ENCODE measurements at regions not wholly inside any gene's neighbourhood (a gene's known extent, or its start where the extent isn't known, plus 50 kb on each side); places are given as distances from the start of the nearest gene placed in this dataset.

- Mint-ChIP-seq H3K9me3 (peaks cover 0 to 2% of the 10 kb centered on the region in 2 donors), H3K27me3 (no peaks in the 10 kb centered on the region), H3K4me3 (no peak overlapping the region), H3K4me1 (ENCODE audit: low read depth in 2 of 2) (no peaks in the 10 kb centered on the region), H3K27ac (no peak overlapping the region), H3K36me3 (ENCODE audit: insufficient read depth) (no peaks in the 10 kb centered on the region)
- DNase-seq (no peak), ATAC-seq (replicated peaks) (no peak)
Observed at GRCh38 chr6:85396159-85396808, 53.6 kb upstream of the NT5E start.

GRCh38 chr6:85395746-85396145 is 54.1 kb upstream of the NT5E start:
- H3K36me3 Mint-ChIP-seq (ENCODE audit: insufficient read depth), result no peaks in the 10 kb centered on the region
- DNase-seq (no peak), ATAC-seq (replicated peaks) (no peak)
- H3K4me1 Mint-ChIP-seq (ENCODE audit: low read depth in 2 of 2), result no peaks in the 10 kb centered on the region
- H3K27ac Mint-ChIP-seq, result no peak overlapping the region
- H3K9me3 Mint-ChIP-seq, result peaks cover 0 to 2% of the 10 kb centered on the region in 2 donors
- H3K4me3 Mint-ChIP-seq, result no peak overlapping the region
- H3K27me3 Mint-ChIP-seq, result peaks cover 0 to 3% of the 10 kb centered on the region in 2 donors

GRCh38 chr6:85394853-85395538 is 54.9 kb upstream of the NT5E start:
- Mint-ChIP-seq H3K36me3 (ENCODE audit: insufficient read depth) (no peaks in the 10 kb centered on the region), H3K27ac (no peak overlapping the region), H3K9me3 (peaks cover 0 to 2% of the 10 kb centered on the region in 2 donors), H3K27me3 (peaks cover 6 to 9% of the 10 kb centered on the region in 2 donors), H3K4me1 (ENCODE audit: low read depth in 2 of 2) (no peaks in the 10 kb centered on the region), H3K4me3 (no peak overlapping the region)
- ATAC-seq (replicated peaks) (no peak), DNase-seq (no peak)

- DNase-seq, result no peak
- H3K4me3 Mint-ChIP-seq, result no peak overlapping the region
- H3K27me3 Mint-ChIP-seq, result peaks cover 9 to 11% of the 10 kb centered on the region in 2 donors
- H3K27ac Mint-ChIP-seq, result no peak overlapping the region
- no peak for ATAC-seq (replicated peaks)
- H3K9me3 Mint-ChIP-seq, result peaks cover 0 to 2% of the 10 kb centered on the region in 2 donors
- H3K4me1 Mint-ChIP-seq (ENCODE audit: low read depth in 2 of 2), result no peaks in the 10 kb centered on the region
- no peaks in the 10 kb centered on the region for H3K36me3 Mint-ChIP-seq (ENCODE audit: insufficient read depth)
Observed at GRCh38 chr6:85394199-85394598, 55.7 kb upstream of the NT5E start.

- Mint-ChIP-seq H3K36me3 (ENCODE audit: insufficient read depth) (no peaks in the 10 kb centered on the region), H3K27ac (no peak overlapping the region), H3K4me3 (no peak overlapping the region), H3K27me3 (peaks cover 17 to 18% of the 10 kb centered on the region in 2 donors), H3K9me3 (peaks cover 0 to under 1% of the 10 kb centered on the region in 2 donors), H3K4me1 (ENCODE audit: low read depth in 2 of 2) (no peaks in the 10 kb centered on the region)
- DNase-seq (no peak), ATAC-seq (replicated peaks) (no peak)
Observed at GRCh38 chr6:85392379-85392778, 57.5 kb upstream of the NT5E start.

GRCh38 chr6:85390775-85391174 is 59.1 kb upstream of the NT5E start:
- no peak overlapping the region for H3K4me3 Mint-ChIP-seq
- no peaks in the 10 kb centered on the region for H3K9me3 Mint-ChIP-seq
- peaks cover 17 to 18% of the 10 kb centered on the region in 2 donors for H3K27me3 Mint-ChIP-seq
- no peak for DNase-seq
- H3K4me1 Mint-ChIP-seq (ENCODE audit: low read depth in 2 of 2), result no peaks in the 10 kb centered on the region
- no peak for ATAC-seq (replicated peaks)
- no peaks in the 10 kb centered on the region for H3K36me3 Mint-ChIP-seq (ENCODE audit: insufficient read depth)
- no peak overlapping the region for H3K27ac Mint-ChIP-seq

- Mint-ChIP-seq H3K27ac (no peak overlapping the region), H3K9me3 (no peaks in the 10 kb centered on the region), H3K27me3 (peaks cover 17 to 18% of the 10 kb centered on the region in 2 donors), H3K4me1 (ENCODE audit: low read depth in 2 of 2) (no peaks in the 10 kb centered on the region), H3K36me3 (ENCODE audit: insufficient read depth) (no peaks in the 10 kb centered on the region), H3K4me3 (no peak overlapping the region)
- ATAC-seq (replicated peaks) (no peak), DNase-seq (no peak)
Observed at GRCh38 chr6:85390105-85390728, 59.7 kb upstream of the NT5E start.

GRCh38 chr6:85389151-85389797 is 60.6 kb upstream of the NT5E start:
- DNase-seq (no peak), ATAC-seq (replicated peaks) (no peak)
- H3K27me3 Mint-ChIP-seq, result peaks cover 17 to 18% of the 10 kb centered on the region in 2 donors
- H3K27ac Mint-ChIP-seq, result no peak overlapping the region
- no peak overlapping the region for H3K4me3 Mint-ChIP-seq
- H3K4me1 Mint-ChIP-seq (ENCODE audit: low read depth in 2 of 2), result no peaks in the 10 kb centered on the region
- H3K36me3 Mint-ChIP-seq (ENCODE audit: insufficient read depth), result no peaks in the 10 kb centered on the region
- H3K9me3 Mint-ChIP-seq, result no peaks in the 10 kb centered on the region

GRCh38 chr6:85388531-85388930 is 61.4 kb upstream of the NT5E start:
- no peaks in the 10 kb centered on the region for H3K9me3 Mint-ChIP-seq
- no peak overlapping the region for H3K4me3 Mint-ChIP-seq
- no peaks in the 10 kb centered on the region for H3K4me1 Mint-ChIP-seq (ENCODE audit: low read depth in 2 of 2)
- no peak overlapping the region for H3K27ac Mint-ChIP-seq
- peaks cover 17 to 18% of the 10 kb centered on the region in 2 donors for H3K27me3 Mint-ChIP-seq
- H3K36me3 Mint-ChIP-seq (ENCODE audit: insufficient read depth), result no peaks in the 10 kb centered on the region
- no peak for ATAC-seq (replicated peaks)
- DNase-seq, result no peak

- Mint-ChIP-seq H3K36me3 (ENCODE audit: insufficient read depth) (no peaks in the 10 kb centered on the region), H3K27me3 (peaks cover 14 to 18% of the 10 kb centered on the region in 2 donors), H3K9me3 (no peaks in the 10 kb centered on the region), H3K27ac (no peak overlapping the region), H3K4me3 (no peak overlapping the region), H3K4me1 (ENCODE audit: low read depth in 2 of 2) (no peaks in the 10 kb centered on the region)
- ATAC-seq (replicated peaks) (no peak), DNase-seq (no peak)
Observed at GRCh38 chr6:85385636-85386315, 64.1 kb upstream of the NT5E start.

GRCh38 chr6:85383042-85383441 is 66.8 kb upstream of the NT5E start:
- Mint-ChIP-seq H3K36me3 (ENCODE audit: insufficient read depth) (no peaks in the 10 kb centered on the region), H3K4me3 (no peak overlapping the region), H3K27me3 (peaks cover 0 to 1% of the 10 kb centered on the region in 2 donors), H3K9me3 (no peaks in the 10 kb centered on the region), H3K4me1 (ENCODE audit: low read depth in 2 of 2) (no peaks in the 10 kb centered on the region), H3K27ac (no peak overlapping the region)
- ATAC-seq (replicated peaks) (no peak), DNase-seq (no peak)

GRCh38 chr6:85382541-85382940 is 67.3 kb upstream of the NT5E start:
- ATAC-seq (replicated peaks) (no peak), DNase-seq (no peak)
- H3K4me3 Mint-ChIP-seq, result no peak overlapping the region
- no peaks in the 10 kb centered on the region for H3K9me3 Mint-ChIP-seq
- H3K4me1 Mint-ChIP-seq (ENCODE audit: low read depth in 2 of 2), result no peaks in the 10 kb centered on the region
- H3K27me3 Mint-ChIP-seq, result no peaks in the 10 kb centered on the region
- H3K36me3 Mint-ChIP-seq (ENCODE audit: insufficient read depth), result no peaks in the 10 kb centered on the region
- H3K27ac Mint-ChIP-seq, result no peak overlapping the region

GRCh38 chr6:85372915-85373270 is 77.0 kb upstream of the NT5E start:
- H3K4me3 Mint-ChIP-seq, result no peak overlapping the region
- ATAC-seq (replicated peaks) (no peak), DNase-seq (no peak)
- no peaks in the 10 kb centered on the region for H3K36me3 Mint-ChIP-seq (ENCODE audit: insufficient read depth)
- H3K27me3 Mint-ChIP-seq, result peaks cover 14 to 31% of the 10 kb centered on the region in 2 donors
- H3K4me1 Mint-ChIP-seq (ENCODE audit: low read depth in 2 of 2), result no peaks in the 10 kb centered on the region
- no peak overlapping the region for H3K27ac Mint-ChIP-seq
- H3K9me3 Mint-ChIP-seq, result no peaks in the 10 kb centered on the region
